D721Med (cell line): ENCODE measurements at regions not wholly inside any gene's neighbourhood (a gene's known extent, or its start where the extent isn't known, plus 50 kb on each side); places are given as distances from the start of the nearest gene placed in this dataset.

Experiments used
- DNase-seq: peaks from one replicate; pipeline ENCODE4 v3.0.0; 2011; ENCODE audit warnings: low spot score; ENCODE audit not compliant: insufficient read length
- FAIRE-seq: peaks from 2 replicates; lab custom pipeline; 2011; peaks lifted over from hg19 to GRCh38; lab: Jason Lieb, UNC
- CTCF ChIP-seq: IDR thresholded peaks from 2 replicates; pipeline ENCODE4 v1.5.1; 2012; ENCODE audit warnings: mild to moderate bottlenecking, control low read depth; ENCODE audit not compliant: insufficient read depth; ENCODE audit errors: missing control alignments

DNA sequence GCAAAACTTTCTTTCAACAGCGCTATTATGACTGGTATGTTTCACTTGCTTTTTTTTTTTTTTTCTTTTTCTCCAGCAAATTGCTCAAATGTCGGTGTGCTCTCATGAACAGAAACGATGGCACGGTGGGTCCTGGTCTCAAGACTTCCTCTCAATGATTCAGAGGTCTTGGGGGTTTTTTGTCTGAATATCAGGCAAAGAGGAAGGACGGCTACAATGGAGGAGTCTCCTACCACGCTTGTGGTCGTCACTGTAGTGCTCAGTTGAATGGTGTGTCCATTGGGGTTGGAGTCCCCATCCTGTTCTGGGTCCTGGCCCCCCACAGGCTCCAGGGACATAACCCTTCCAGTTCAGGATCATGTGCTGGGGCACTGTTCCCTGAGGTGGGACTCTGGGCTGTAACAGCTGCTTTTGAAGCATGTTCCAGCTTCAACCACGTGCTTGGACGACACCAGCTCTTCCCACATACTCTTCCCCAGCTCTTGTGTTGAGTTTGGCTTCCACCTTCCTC is 266.7 kb upstream of the KLF6 start:
- no peak for DNase-seq
- no peak for TF ChIP-seq CTCF
- FAIRE-seq = no peak

- FAIRE-seq = no peak
- TF ChIP-seq CTCF = no peak
These were observed 266.1 kb upstream of the KLF6 start for GRCh38 chr10:4051011-4051640.

DNA sequence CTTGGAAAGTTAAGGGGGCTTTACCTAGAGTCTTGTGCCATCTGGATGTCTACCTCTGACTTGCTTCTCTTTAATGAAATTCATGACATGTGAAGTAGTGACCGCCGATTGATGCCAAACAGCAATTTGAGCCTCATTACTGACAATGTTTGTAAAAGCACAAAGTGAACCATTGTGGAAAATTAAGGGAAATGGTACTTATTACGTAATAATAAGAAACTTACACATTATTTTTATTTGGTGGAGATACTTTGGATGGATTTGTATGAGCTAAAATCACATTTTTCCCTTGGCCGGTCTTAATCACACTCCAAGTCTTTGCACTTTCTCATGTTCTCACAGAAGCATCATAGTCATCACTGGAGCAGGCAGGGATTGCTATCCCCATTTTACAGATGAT is 265.1 kb upstream of the KLF6 start:
- DNase-seq (no peak), FAIRE-seq (no peak)
- TF ChIP-seq CTCF = no peak

More at GRCh38 chr10:4051011-4051640, 266.1 kb upstream of the KLF6 start:
- no peak for DNase-seq

GRCh38 chr10:4049348-4049747 is 264.3 kb upstream of the KLF6 start:
- no peak for DNase-seq
- FAIRE-seq = no peak
- TF ChIP-seq CTCF = no peak

GRCh38 chr10:4048236-4048864 is 263.3 kb upstream of the KLF6 start:
- TF ChIP-seq CTCF = no peak
- no peak for FAIRE-seq
- no peak for DNase-seq

GRCh38 chr10:4046712-4047354 is 261.8 kb upstream of the KLF6 start:
- DNase-seq (no peak), FAIRE-seq (no peak)
- TF ChIP-seq CTCF = no peak
